ENCODE measurements at regions not wholly inside any gene's neighbourhood (a gene's known extent, or its start where the extent isn't known, plus 50 kb on each side); places are given as distances from the start of the nearest gene placed in this dataset.
"Not testable (repeated sequence)": the region's sequence is repeated elsewhere in the genome, so short reads cannot be mapped to it uniquely, and the experiment has no call there.

- no peak for DNase-seq
Measured at GRCh38 chr11:95432714-95433503, 201.9 kb upstream of the SESN3 start.

- DNase-seq, result peak; percentile 54
Measured at GRCh38 chr11:95429376-95429907, 198.4 kb upstream of the SESN3 start.

- DNase-seq, result no peak
Measured at GRCh38 chr11:95426823-95427462, 195.9 kb upstream of the SESN3 start.

GRCh38 chr11:95419915-95420314 is 188.9 kb upstream of the SESN3 start:
- DNase-seq, result no peak

- DNase-seq, result no peak
Measured at GRCh38 chr11:95418916-95419315, 187.9 kb upstream of the SESN3 start.

- no peak for DNase-seq
Measured at GRCh38 chr11:95417832-95418231, 186.8 kb upstream of the SESN3 start.

GRCh38 chr11:95415837-95416304 is 184.9 kb upstream of the SESN3 start:
- no peak for DNase-seq

- DNase-seq, result no peak
Measured at GRCh38 chr11:95414217-95414616, 183.2 kb upstream of the SESN3 start.

GRCh38 chr11:95413761-95414160 is 182.8 kb upstream of the SESN3 start:
- no peak for DNase-seq

GRCh38 chr11:95413021-95413420 is 182.0 kb upstream of the SESN3 start:
- DNase-seq, result no peak

GRCh38 chr11:95412074-95412473 is 181.1 kb upstream of the SESN3 start:
- DNase-seq, result no peak

GRCh38 chr11:95410707-95411106 is 179.7 kb upstream of the SESN3 start:
- not testable (repeated sequence) for DNase-seq

- DNase-seq, result no peak
Measured at GRCh38 chr11:95406271-95406670, 175.3 kb upstream of the SESN3 start.

GRCh38 chr11:95404370-95404769 is 173.4 kb upstream of the SESN3 start:
- DNase-seq, result no peak

GRCh38 chr11:95398437-95399112 is 167.6 kb upstream of the SESN3 start:
- DNase-seq, result peak; percentile 72

- DNase-seq, result no peak
Measured at GRCh38 chr11:95392644-95393043, 161.6 kb upstream of the SESN3 start.

- DNase-seq, result no peak
Measured at GRCh38 chr11:95389427-95389826, 158.4 kb upstream of the SESN3 start.

- DNase-seq, result no peak
Measured at GRCh38 chr11:95388086-95388485, 157.1 kb upstream of the SESN3 start.

GRCh38 chr11:95387325-95387724 is 156.3 kb upstream of the SESN3 start:
- no peak for DNase-seq

- DNase-seq, result no peak
Measured at GRCh38 chr11:95385577-95385976, 154.6 kb upstream of the SESN3 start.

GRCh38 chr11:95379479-95379878 is 148.5 kb upstream of the SESN3 start:
- no peak for DNase-seq

- no peak for DNase-seq
Measured at GRCh38 chr11:95378789-95379188, 147.8 kb upstream of the SESN3 start.

- no peak for DNase-seq
Measured at GRCh38 chr11:95378111-95378510, 147.1 kb upstream of the SESN3 start.

GRCh38 chr11:95375886-95376285 is 144.9 kb upstream of the SESN3 start:
- peak; percentile 61 for DNase-seq
